A549 (cell line): ENCODE measurements at regions not wholly inside any gene's neighbourhood (a gene's known extent, or its start where the extent isn't known, plus 50 kb on each side); places are given as distances from the start of the nearest gene placed in this dataset.

Experiments used
- ATAC-seq, 2 experiments: fragments of 200-7000 bp in 1 of 2; fragments of >200 bp in 1 of 2; cut with Nextera tagmentation in 1 of 2; cut with Tn5 transposase in 1 of 2; 3 replicates each; pipeline versions ENCODE4 v1.8.0 to v1.9.1; 2018 to 2020; ENCODE audit warnings: mild to moderate bottlenecking in 1 of 2, moderate library complexity in 1 of 2
- CTCF ChIA-PET: fragments of 300-600 bp; sonication (Branson Sonifier 250); formaldehyde crosslinking; extraction: SDS; loops from one replicate; lab custom pipeline; 2021; ENCODE audit warnings: antibody characterized with exemption, inconsistent platforms; lab: Yijun Ruan, JAX
- POLR2A ChIA-PET: fragments of 350-600 bp; formaldehyde crosslinking; extraction: SDS; loops from one replicate; lab custom pipeline; 2021; ENCODE audit warnings: antibody characterized with exemption, inconsistent platforms; lab: Yijun Ruan, JAX
- DNase-seq, 2 experiments: peaks; one replicate each; pipeline versions ENCODE4 v3.0.0 to v3.0.0-alpha.2; 2011 to 2016; ENCODE audit warnings: low read depth in 1 of 2, low spot score in 1 of 2
- FAIRE-seq: peaks from 2 replicates; lab custom pipeline; 2011; peaks lifted over from hg19 to GRCh38; lab: Jason Lieb, UNC
- H3K27ac ChIP-seq, 2 experiments: fragments of >200 bp; sonication (Bioruptor Twin); formaldehyde crosslinking; 3 replicates each; pipeline ENCODE4 v1.5.1; 2016 to 2017
- H3K4me1 ChIP-seq: fragments of >200 bp; sonication (Bioruptor Twin); formaldehyde crosslinking; 3 replicates; pipeline ENCODE4 v1.6.1; 2016
- H3K4me2 ChIP-seq: fragments of >200 bp; sonication (Bioruptor Twin); formaldehyde crosslinking; 3 replicates; pipeline ENCODE4 v1.6.1; 2016
- H3K4me3 ChIP-seq: fragments of >200 bp; sonication (Bioruptor Twin); formaldehyde crosslinking; 3 replicates; pipeline ENCODE4 v1.5.1; 2016
- H3K9me3 ChIP-seq: fragments of >200 bp; sonication (Bioruptor Twin); formaldehyde crosslinking; 3 replicates; pipeline ENCODE4 v1.6.1; 2016
- ATOH8 ChIP-seq: fragments of 250-450 bp; sonication (Bioruptor Pico); IDR thresholded peaks from 2 replicates; pipeline ENCODE4 v1.5.0; 2020; ENCODE audit warnings: low read depth, mild to moderate bottlenecking, moderate library complexity
- CEBPB ChIP-seq, 2 experiments: fragments of >200 bp in 1 of 2; sonication (Bioruptor Twin) in 1 of 2; formaldehyde crosslinking in 1 of 2; IDR thresholded peaks; 2 replicates each; pipeline ENCODE4 v1.6.1; 2012 to 2016
- CTCF ChIP-seq: fragments of >200 bp; sonication (Bioruptor Twin); formaldehyde crosslinking; IDR thresholded peaks from 3 replicates; pipeline ENCODE4 v1.5.1; 2016
- EHF ChIP-seq: fragments of 250-450 bp; sonication (Bioruptor Pico); IDR thresholded peaks from 2 replicates; pipeline ENCODE4 v1.5.0; 2020; ENCODE audit warnings: mild to moderate bottlenecking
- EHMT2 ChIP-seq: fragments of 200-600 bp; sonication (generic); IDR thresholded peaks from 2 replicates; pipeline ENCODE4 v1.6.1; 2016; ENCODE audit warnings: antibody characterized with exemption, low read depth, mild to moderate bottlenecking, moderate library complexity
- EP300 ChIP-seq, 2 experiments: fragments of >200 bp; sonication (Bioruptor Twin); formaldehyde crosslinking; IDR thresholded peaks; 2 replicates in 1 of 2; 3 replicates in 1 of 2; pipeline ENCODE4 v1.6.1; 2016 to 2017
- FOSL2 ChIP-seq, 2 experiments: fragments of 450-650 bp in 1 of 2; fragments of >200 bp in 1 of 2; sonication (Bioruptor Twin) in 1 of 2; formaldehyde crosslinking; IDR thresholded peaks; 2 replicates each; pipeline versions ENCODE4 v1.5.0 to v1.6.1; 2016 to 2020; ENCODE audit warnings: mild to moderate bottlenecking in 1 of 2, moderate library complexity in 1 of 2
- GATA3 ChIP-seq: IDR thresholded peaks from 2 replicates; pipeline ENCODE4 v1.6.1; 2012; ENCODE audit warnings: borderline replicate concordance
- HDAC2 ChIP-seq: fragments of 200-600 bp; sonication (generic); IDR thresholded peaks from 2 replicates; pipeline ENCODE4 v1.6.1; 2016
- HES2 ChIP-seq: fragments of >200 bp; sonication (Bioruptor Twin); formaldehyde crosslinking; IDR thresholded peaks from 2 replicates; pipeline ENCODE4 v1.6.1; 2016
- HEYL ChIP-seq: fragments of 250-450 bp; sonication (Bioruptor Pico); IDR thresholded peaks from 2 replicates; pipeline ENCODE4 v1.8.0; 2021; ENCODE audit warnings: mild to moderate bottlenecking, moderate library complexity
- HOXB5 ChIP-seq: fragments of 250-450 bp; sonication (Bioruptor Pico); IDR thresholded peaks from 2 replicates; pipeline ENCODE4 v1.5.0; 2020; ENCODE audit warnings: mild to moderate bottlenecking, moderate library complexity
- JUN ChIP-seq, 2 experiments: fragments of >200 bp; sonication (Bioruptor Twin); formaldehyde crosslinking; IDR thresholded peaks; 2 replicates in 1 of 2; 3 replicates in 1 of 2; pipeline ENCODE4 v1.6.1; 2016 to 2017
- JUNB ChIP-seq: fragments of >200 bp; sonication (Bioruptor Twin); formaldehyde crosslinking; IDR thresholded peaks from 2 replicates; pipeline ENCODE4 v1.6.1; 2016
- MAFK ChIP-seq: fragments of 450-650 bp; IDR thresholded peaks from 2 replicates; pipeline ENCODE4 v1.6.1; 2014; ENCODE audit not compliant: partially characterized antibody
- MAZ ChIP-seq: fragments of 150-350 bp; IDR thresholded peaks from 2 replicates; pipeline ENCODE4 v1.6.1; 2014; ENCODE audit warnings: antibody characterized with exemption, low read depth, low read length, borderline replicate concordance
- MYC ChIP-seq: IDR thresholded peaks from 2 replicates; pipeline ENCODE4 v1.6.1; 2012; ENCODE audit warnings: mild to moderate bottlenecking, inconsistent platforms, low read length, improper control_type of control experiment, borderline replicate concordance
- NPAS2 ChIP-seq: fragments of 250-450 bp; sonication (Bioruptor Pico); IDR thresholded peaks from 2 replicates; pipeline ENCODE4 v1.8.0; 2022; ENCODE audit warnings: mild to moderate bottlenecking, moderate library complexity, borderline replicate concordance
- NR3C1 ChIP-seq: fragments of >200 bp; sonication (Bioruptor Twin); formaldehyde crosslinking; IDR thresholded peaks from 3 replicates; pipeline ENCODE4 v1.6.1; 2017
- PBX3 ChIP-seq: IDR thresholded peaks from 2 replicates; pipeline ENCODE4 v1.6.1; 2012
- PHF8 ChIP-seq: fragments of 200-600 bp; sonication (generic); IDR thresholded peaks from 2 replicates; pipeline ENCODE4 v1.6.1; 2016; ENCODE audit warnings: low read depth, mild to moderate bottlenecking, antibody characterized with exemption, moderate library complexity, borderline replicate concordance
- RAD21 ChIP-seq, 2 experiments: fragments of >200 bp in 1 of 2; sonication (Bioruptor Twin) in 1 of 2; formaldehyde crosslinking in 1 of 2; IDR thresholded peaks in 1 of 2; conservative IDR thresholded peaks in 1 of 2; 2 replicates in 1 of 2; 3 replicates in 1 of 2; pipeline ENCODE4 v1.6.1; 2012 to 2018; ENCODE audit warnings: inconsistent platforms in 1 of 2
- RNF2 ChIP-seq: fragments of 200-600 bp; sonication (generic); IDR thresholded peaks from 2 replicates; pipeline ENCODE4 v1.6.1; 2016; ENCODE audit warnings: low read depth, mild to moderate bottlenecking, antibody characterized with exemption, moderate library complexity, borderline replicate concordance
- SMC3 ChIP-seq: fragments of >200 bp; sonication (Bioruptor Twin); formaldehyde crosslinking; IDR thresholded peaks from 3 replicates; pipeline ENCODE4 v1.6.1; 2018; ENCODE audit warnings: inconsistent platforms
- TP53 ChIP-seq: fragments of 250-450 bp; sonication (Bioruptor Pico); IDR thresholded peaks from 2 replicates; pipeline ENCODE4 v1.5.0; 2021; ENCODE audit warnings: mild to moderate bottlenecking, moderate library complexity
- ZC3H11A ChIP-seq: fragments of 450-650 bp; IDR thresholded peaks from 2 replicates; pipeline ENCODE4 v1.6.1; 2014; ENCODE audit warnings: antibody characterized with exemption, mild to moderate bottlenecking
- ZFP36 ChIP-seq: fragments of 450-650 bp; IDR thresholded peaks from 2 replicates; pipeline ENCODE4 v1.6.1; 2014; ENCODE audit warnings: borderline replicate concordance; ENCODE audit not compliant: partially characterized antibody
- WGBS: methylation state at CpG from one replicate; pipeline ENCODE4 v1.1.6; 2017; ENCODE audit errors: missing lambda C conversion rate; 5-methylcytosine and 5-hydroxymethylcytosine counted together

- TF ChIP-seq CTCF, result no peak
- TF ChIP-seq EHF (CRISPR knock-in tag), result no peak
Observed at GRCh38 chr4:65202165-65202852, 468.0 kb downstream of the EPHA5 start (continued).

GRCh38 chr4:65195666-65196065 lies 474.6 kb downstream of the EPHA5 start:
- DNase-seq (no peak), ATAC-seq (no peak), FAIRE-seq (no peak)
- Histone ChIP-seq H3K4me3 (no peak overlapping the region), H3K4me2 (no peak overlapping the region), H3K27ac (no peak overlapping the region), H3K4me1 (no peaks in the 10 kb centered on the region), H3K9me3 (no peaks in the 10 kb centered on the region)
- 14% methylated on average over 1 of the region's 5 CpGs for WGBS
- CTCF ChIA-PET, result no interaction called here
- POLR2A ChIA-PET, result no interaction called here
- TF ChIP-seq HDAC2, result no peak
- TF ChIP-seq CEBPB (IDR thresholded peaks at IDR 0.05), result no peak
- no peak for TF ChIP-seq ZFP36
- no peak for TF ChIP-seq JUNB
- TF ChIP-seq RNF2, result no peak
- TF ChIP-seq MAZ, result no peak
- TF ChIP-seq HEYL (CRISPR knock-in tag), result no peak
- no peak for TF ChIP-seq PHF8
- TF ChIP-seq ATOH8 (CRISPR knock-in tag), result no peak
- TF ChIP-seq GATA3, result no peak
- TF ChIP-seq MYC, result no peak
- no peak for TF ChIP-seq JUN (IDR thresholded peaks at IDR 0.05)
- TF ChIP-seq SMC3, result no peak
- no peak for TF ChIP-seq NPAS2 (CRISPR knock-in tag)
- no peak for TF ChIP-seq EP300 (IDR thresholded peaks at IDR 0.05)
- TF ChIP-seq HOXB5 (CRISPR knock-in tag), result no peak
- no peak for TF ChIP-seq RAD21 (conservative IDR thresholded peaks at IDR 0.05 in 1 of 2, IDR thresholded peaks at IDR 0.05 in 1 of 2)
- no peak for TF ChIP-seq TP53
- TF ChIP-seq, all 56 proteins: peak for 0

GRCh38 chr4:65195002-65195401 lies 475.3 kb downstream of the EPHA5 start:
- Histone ChIP-seq H3K4me1 (no peaks in the 10 kb centered on the region), H3K27ac (no peak overlapping the region), H3K9me3 (no peaks in the 10 kb centered on the region), H3K4me2 (no peak overlapping the region), H3K4me3 (no peak overlapping the region)
- POLR2A ChIA-PET, result no interaction called here
- CTCF ChIA-PET, result no interaction called here
- DNase-seq, result no peak
- WGBS, result 0% methylated on average over 2 of the region's 2 CpGs
- TF ChIP-seq RNF2 (no peak), GATA3 (no peak), PHF8 (no peak), ZC3H11A (no peak), NR3C1 (no peak), MAZ (no peak), MAFK (no peak), FOSL2 (IDR thresholded peaks at IDR 0.05) (no peak), FOSL2 (CRISPR knock-in tag; IDR thresholded peaks at IDR 0.05) (no peak), HEYL (CRISPR knock-in tag) (no peak), HES2 (no peak), EHMT2 (no peak), PBX3 (no peak)
- no peak for FAIRE-seq
- ATAC-seq, result no peak
